ENCODE measurements at regions not wholly inside any gene's neighbourhood (a gene's known extent, or its start where the extent isn't known, plus 50 kb on each side); places are given as distances from the start of the nearest gene placed in this dataset.

- TF ChIP-seq CTCF (IDR thresholded peaks at IDR 0.05; ENCODE audit: low read depth, low read length), result no peak
- TF ChIP-seq EZH2phosphoT487 (IDR thresholded peaks at IDR 0.05; ENCODE audit: low read depth), result no peak
Observed at GRCh38 chr12:60027266-60027665, 431.4 kb downstream of the SLC16A7 start.

Measured in OCI-LY3 (cell line).